ENCODE measurements at regions not wholly inside any gene's neighbourhood (a gene's known extent, or its start where the extent isn't known, plus 50 kb on each side); places are given as distances from the start of the nearest gene placed in this dataset.
"Not testable (repeated sequence)": the region's sequence is repeated elsewhere in the genome, so short reads cannot be mapped to it uniquely, and the experiment has no call there.

- Histone ChIP-seq H3K9ac (ENCODE audit: low read depth, low read length) (no peak overlapping the region), H3K9me3 (ENCODE audit: insufficient read depth, low read depth, low read length) (peaks cover 6% of the 10 kb centered on the region; the same call in 1 of the 2 replicates), H3K36me3 (ENCODE audit: insufficient read depth, low read depth, low read length) (no peaks in the 10 kb centered on the region), H3K4me1 (ENCODE audit: insufficient read depth, low read length) (no peaks in the 10 kb centered on the region), H3K27ac (ENCODE audit: low read length) (no peak overlapping the region), H3K4me3 (ENCODE audit: low read length) (no peak overlapping the region), H3K27me3 (ENCODE audit: insufficient read depth, low read length) (no peaks in the 10 kb centered on the region)
Measured at GRCh38 chr14:49092345-49092744, 493.8 kb downstream of the RPS29 start.

- no peak overlapping the region for H3K9ac ChIP-seq (ENCODE audit: low read depth, low read length)
- no peaks in the 10 kb centered on the region for H3K36me3 ChIP-seq (ENCODE audit: insufficient read depth, low read depth, low read length)
- no peak overlapping the region for H3K4me3 ChIP-seq (ENCODE audit: low read length)
- H3K27ac ChIP-seq (ENCODE audit: low read length) = no peak overlapping the region
- H3K4me1 ChIP-seq (ENCODE audit: insufficient read depth, low read length) = no peaks in the 10 kb centered on the region
- H3K27me3 ChIP-seq (ENCODE audit: insufficient read depth, low read length) = no peaks in the 10 kb centered on the region
- H3K9me3 ChIP-seq (ENCODE audit: insufficient read depth, low read depth, low read length) = no peaks in the 10 kb centered on the region
Measured at GRCh38 chr14:49089107-49089506, 497.1 kb downstream of the RPS29 start.

GRCh38 chr14:49073292-49073691 lies 512.9 kb downstream of the RPS29 start:
- H3K27me3 ChIP-seq (ENCODE audit: insufficient read depth, low read length); H3K4me1 ChIP-seq (ENCODE audit: insufficient read depth, low read length); H3K27ac ChIP-seq (ENCODE audit: low read length); H3K36me3 ChIP-seq (ENCODE audit: insufficient read depth, low read depth, low read length); H3K9me3 ChIP-seq (ENCODE audit: insufficient read depth, low read depth, low read length); H3K4me3 ChIP-seq (ENCODE audit: low read length); H3K9ac ChIP-seq (ENCODE audit: low read depth, low read length): not testable (repeated sequence)

- Histone ChIP-seq H3K27ac (ENCODE audit: low read length) (no peak overlapping the region), H3K27me3 (ENCODE audit: insufficient read depth, low read length) (no peaks in the 10 kb centered on the region), H3K4me3 (ENCODE audit: low read length) (no peak overlapping the region), H3K9ac (ENCODE audit: low read depth, low read length) (no peak overlapping the region), H3K9me3 (ENCODE audit: insufficient read depth, low read depth, low read length) (no peaks in the 10 kb centered on the region), H3K4me1 (ENCODE audit: insufficient read depth, low read length) (no peaks in the 10 kb centered on the region), H3K36me3 (ENCODE audit: insufficient read depth, low read depth, low read length) (no peaks in the 10 kb centered on the region)
Measured at GRCh38 chr14:49058511-49058910, 527.7 kb downstream of the RPS29 start.

- H3K4me1 ChIP-seq (ENCODE audit: insufficient read depth, low read length) = no peaks in the 10 kb centered on the region
- H3K27ac ChIP-seq (ENCODE audit: low read length) = no peak overlapping the region
- H3K27me3 ChIP-seq (ENCODE audit: insufficient read depth, low read length) = no peaks in the 10 kb centered on the region
- no peak overlapping the region for H3K4me3 ChIP-seq (ENCODE audit: low read length)
- no peak overlapping the region for H3K9ac ChIP-seq (ENCODE audit: low read depth, low read length)
- no peaks in the 10 kb centered on the region for H3K9me3 ChIP-seq (ENCODE audit: insufficient read depth, low read depth, low read length)
- H3K36me3 ChIP-seq (ENCODE audit: insufficient read depth, low read depth, low read length) = no peaks in the 10 kb centered on the region
Measured at GRCh38 chr14:49057838-49058510, 528.2 kb downstream of the RPS29 start.

GRCh38 chr14:49056021-49056420 lies 530.2 kb downstream of the RPS29 start:
- H3K9ac ChIP-seq (ENCODE audit: low read depth, low read length) = no peak overlapping the region
- no peak overlapping the region for H3K27ac ChIP-seq (ENCODE audit: low read length)
- no peaks in the 10 kb centered on the region for H3K9me3 ChIP-seq (ENCODE audit: insufficient read depth, low read depth, low read length)
- no peaks in the 10 kb centered on the region for H3K27me3 ChIP-seq (ENCODE audit: insufficient read depth, low read length)
- H3K36me3 ChIP-seq (ENCODE audit: insufficient read depth, low read depth, low read length) = no peaks in the 10 kb centered on the region
- H3K4me3 ChIP-seq (ENCODE audit: low read length) = no peak overlapping the region
- H3K4me1 ChIP-seq (ENCODE audit: insufficient read depth, low read length) = no peaks in the 10 kb centered on the region

GRCh38 chr14:49052521-49052920 lies 533.7 kb downstream of the RPS29 start:
- Histone ChIP-seq H3K27ac (ENCODE audit: low read length) (no peak overlapping the region), H3K4me1 (ENCODE audit: insufficient read depth, low read length) (no peaks in the 10 kb centered on the region), H3K9me3 (ENCODE audit: insufficient read depth, low read depth, low read length) (no peaks in the 10 kb centered on the region), H3K4me3 (ENCODE audit: low read length) (no peak overlapping the region), H3K36me3 (ENCODE audit: insufficient read depth, low read depth, low read length) (no peaks in the 10 kb centered on the region), H3K9ac (ENCODE audit: low read depth, low read length) (no peak overlapping the region), H3K27me3 (ENCODE audit: insufficient read depth, low read length) (no peaks in the 10 kb centered on the region)

- Histone ChIP-seq H3K9me3 (ENCODE audit: insufficient read depth, low read depth, low read length) (no peaks in the 10 kb centered on the region), H3K4me3 (ENCODE audit: low read length) (no peak overlapping the region), H3K27ac (ENCODE audit: low read length) (no peak overlapping the region), H3K27me3 (ENCODE audit: insufficient read depth, low read length) (no peaks in the 10 kb centered on the region), H3K36me3 (ENCODE audit: insufficient read depth, low read depth, low read length) (no peaks in the 10 kb centered on the region), H3K9ac (ENCODE audit: low read depth, low read length) (no peak overlapping the region), H3K4me1 (ENCODE audit: insufficient read depth, low read length) (no peaks in the 10 kb centered on the region)
Measured at GRCh38 chr14:49051328-49052060, 534.7 kb downstream of the RPS29 start.

- Histone ChIP-seq H3K27ac (ENCODE audit: low read length) (no peak overlapping the region), H3K9ac (ENCODE audit: low read depth, low read length) (no peak overlapping the region), H3K9me3 (ENCODE audit: insufficient read depth, low read depth, low read length) (no peaks in the 10 kb centered on the region), H3K36me3 (ENCODE audit: insufficient read depth, low read depth, low read length) (no peaks in the 10 kb centered on the region), H3K4me1 (ENCODE audit: insufficient read depth, low read length) (no peaks in the 10 kb centered on the region), H3K27me3 (ENCODE audit: insufficient read depth, low read length) (no peaks in the 10 kb centered on the region), H3K4me3 (ENCODE audit: low read length) (no peak overlapping the region)
Measured at GRCh38 chr14:49050822-49051221, 535.4 kb downstream of the RPS29 start.

- Histone ChIP-seq H3K27ac (ENCODE audit: low read length) (no peak overlapping the region), H3K4me3 (ENCODE audit: low read length) (no peak overlapping the region), H3K4me1 (ENCODE audit: insufficient read depth, low read length) (no peaks in the 10 kb centered on the region)
Measured at GRCh38 chr14:49049711-49050110, 536.5 kb downstream of the RPS29 start.

GRCh38 chr14:49044981-49045380 lies 541.2 kb downstream of the RPS29 start:
- Histone ChIP-seq H3K4me1 (ENCODE audit: insufficient read depth, low read length) (no peaks in the 10 kb centered on the region), H3K9ac (ENCODE audit: low read depth, low read length) (no peak overlapping the region), H3K4me3 (ENCODE audit: low read length) (no peak overlapping the region), H3K36me3 (ENCODE audit: insufficient read depth, low read depth, low read length) (no peaks in the 10 kb centered on the region), H3K27me3 (ENCODE audit: insufficient read depth, low read length) (no peaks in the 10 kb centered on the region), H3K9me3 (ENCODE audit: insufficient read depth, low read depth, low read length) (no peaks in the 10 kb centered on the region), H3K27ac (ENCODE audit: low read length) (no peak overlapping the region)

More at GRCh38 chr14:49049711-49050110, 536.5 kb downstream of the RPS29 start:
- H3K9me3 ChIP-seq (ENCODE audit: insufficient read depth, low read depth, low read length) = no peaks in the 10 kb centered on the region
- H3K36me3 ChIP-seq (ENCODE audit: insufficient read depth, low read depth, low read length) = no peaks in the 10 kb centered on the region
- no peak overlapping the region for H3K9ac ChIP-seq (ENCODE audit: low read depth, low read length)
- no peaks in the 10 kb centered on the region for H3K27me3 ChIP-seq (ENCODE audit: insufficient read depth, low read length)

- Histone ChIP-seq H3K36me3 (ENCODE audit: insufficient read depth, low read depth, low read length) (no peaks in the 10 kb centered on the region), H3K4me3 (ENCODE audit: low read length) (no peak overlapping the region), H3K27me3 (ENCODE audit: insufficient read depth, low read length) (no peaks in the 10 kb centered on the region), H3K9ac (ENCODE audit: low read depth, low read length) (no peak overlapping the region; the same call in 1 of the 2 replicates), H3K9me3 (ENCODE audit: insufficient read depth, low read depth, low read length) (no peaks in the 10 kb centered on the region), H3K4me1 (ENCODE audit: insufficient read depth, low read length) (peaks cover 10% of the 10 kb centered on the region; the same call in 1 of the 2 replicates), H3K27ac (ENCODE audit: low read length) (no peak overlapping the region)
Measured at GRCh38 chr14:49036984-49037516, 549.1 kb downstream of the RPS29 start.
